H1 (cell line): ENCODE measurements at regions not wholly inside any gene's neighbourhood (a gene's known extent, or its start where the extent isn't known, plus 50 kb on each side); places are given as distances from the start of the nearest gene placed in this dataset.

ENCODE experiments used
- CTCF ChIA-PET: fragments of 300-600 bp; sonication (Branson Sonifier 250); formaldehyde crosslinking; loops from one replicate; lab custom pipeline; 2021; ENCODE audit not compliant: partially characterized antibody; lab: Charles Lee
- POLR2A ChIA-PET: fragments of 300-600 bp; sonication (Branson Sonifier 250); formaldehyde crosslinking; loops from one replicate; lab custom pipeline; 2021; ENCODE audit warnings: inconsistent platforms; ENCODE audit not compliant: partially characterized antibody; lab: Charles Lee
- DNase-seq, 2 experiments: peaks; one replicate each; pipeline versions ENCODE4 v3.0.0 to v3.0.0-alpha.2; 2010 to 2022; ENCODE audit warnings: low spot score in 2 of 2, low read depth in 1 of 2, mixed read lengths in 1 of 2
- FAIRE-seq: peaks from 2 replicates; lab custom pipeline; 2011; peaks lifted over from hg19 to GRCh38; lab: Jason Lieb, UNC
- H2AFZ ChIP-seq: 2 replicates; pipeline ENCODE4 v1.8.1; 2012; ENCODE audit warnings: low read length, inconsistent platforms
- H2AK5ac ChIP-seq: 2 replicates; pipeline ENCODE4 v1.6.1; 2013; ENCODE audit warnings: low read depth, low read length
- H2BK120ac ChIP-seq: replicated peaks from 2 replicates; pipeline ENCODE3; 2013; ENCODE audit warnings: low read depth, low read length, inconsistent platforms
- H2BK12ac ChIP-seq: 2 replicates; pipeline ENCODE4 v1.6.1; 2013; ENCODE audit warnings: low read depth, low read length
- H2BK15ac ChIP-seq: 2 replicates; pipeline ENCODE4 v1.6.1; 2013; ENCODE audit warnings: low read length
- H2BK20ac ChIP-seq: 2 replicates; pipeline ENCODE4 v1.6.1; 2013; ENCODE audit warnings: low read length
- H2BK5ac ChIP-seq: 2 replicates; pipeline ENCODE4 v1.6.1; 2013; ENCODE audit warnings: low read depth, low read length
- H3K14ac ChIP-seq: 2 replicates; pipeline ENCODE4 v1.6.1; 2013; ENCODE audit warnings: inconsistent platforms; ENCODE audit not compliant: insufficient read length
- H3K18ac ChIP-seq: 2 replicates; pipeline ENCODE4 v1.6.1; 2013; ENCODE audit warnings: low read length; ENCODE audit errors: extremely low read depth
- H3K23ac ChIP-seq: 2 replicates; pipeline ENCODE4 v1.6.1; 2013; ENCODE audit warnings: inconsistent platforms; ENCODE audit not compliant: insufficient read length
- H3K23me2 ChIP-seq: 2 replicates; pipeline ENCODE4 v1.6.1; 2013; ENCODE audit warnings: low read depth, low read length
- H3K27ac ChIP-seq: 2 replicates; pipeline ENCODE4 v1.6.1; 2011; ENCODE audit warnings: low read depth, low read length, inconsistent platforms
- H3K27me3 ChIP-seq, 4 experiments: replicated peaks in 1 of 4; 1 replicate in 1 of 4; 2 replicates in 3 of 4; pipeline versions ENCODE4 v1.6.1 to v1.8.1; 2011 to 2013; ENCODE audit warnings: low read length in 3 of 4, mild to moderate bottlenecking in 3 of 4, inconsistent platforms in 2 of 4, mixed read lengths in 2 of 4, moderate library complexity in 1 of 4; ENCODE audit not compliant: control insufficient read depth in 3 of 4, insufficient read depth in 3 of 4; ENCODE audit errors: extremely low read depth in 1 of 4
- H3K36me3 ChIP-seq, 4 experiments: 2 replicates each; pipeline versions ENCODE4 v1.6.1 to v1.8.1; 2011 to 2013; ENCODE audit warnings: mild to moderate bottlenecking in 4 of 4, low read length in 3 of 4, moderate library complexity in 2 of 4, control low read depth in 1 of 4, inconsistent platforms in 1 of 4; ENCODE audit not compliant: insufficient read depth in 4 of 4, control insufficient read depth in 2 of 4
- H3K4ac ChIP-seq: replicated peaks from 2 replicates; pipeline ENCODE3; 2013; ENCODE audit warnings: low read length, low read depth, mixed read lengths, inconsistent platforms; ENCODE audit not compliant: insufficient read length
- H3K4me1 ChIP-seq, 4 experiments: replicated peaks in 1 of 4; 1 replicate in 1 of 4; 2 replicates in 3 of 4; pipeline versions ENCODE4 v1.6.1 to v1.8.1; 2011 to 2013; ENCODE audit warnings: low read length in 3 of 4, inconsistent platforms in 2 of 4, mixed read lengths in 1 of 4; ENCODE audit not compliant: insufficient read depth in 4 of 4, control insufficient read depth in 3 of 4
- H3K4me2 ChIP-seq, 2 experiments: 2 replicates each; pipeline versions ENCODE4 v1.6.1 to v1.8.1; 2011 to 2013; ENCODE audit warnings: low read depth in 2 of 2, low read length in 2 of 2, control low read depth in 1 of 2, inconsistent platforms in 1 of 2, mild to moderate bottlenecking in 1 of 2; ENCODE audit not compliant: insufficient read depth in 1 of 2
- H3K4me3 ChIP-seq, 4 experiments: fragments of 200-600, 300-600 bp in 1 of 4; sonication (generic), shearing (Covaris generic), sonication (Bioruptor Twin) in 1 of 4; 2 replicates each; pipeline versions ENCODE4 v1.5.1 to v1.8.1; 2011 to 2016; ENCODE audit warnings: low read length in 4 of 4, low read depth in 3 of 4, control low read depth in 2 of 4, inconsistent platforms in 2 of 4, mild to moderate bottlenecking in 2 of 4, mixed read lengths in 1 of 4, moderate library complexity in 1 of 4; ENCODE audit not compliant: insufficient read depth in 2 of 4; ENCODE audit errors: extremely low read depth in 1 of 4
- H3K56ac ChIP-seq: replicated peaks from 2 replicates; pipeline ENCODE3; 2013; ENCODE audit warnings: low read depth, mild to moderate bottlenecking, mixed read lengths, low read length, inconsistent platforms; ENCODE audit not compliant: insufficient read length
- H3K79me1 ChIP-seq: 2 replicates; pipeline ENCODE4 v1.6.1; 2013; ENCODE audit warnings: low read depth, low read length, control low read depth
- H3K79me2 ChIP-seq, 2 experiments: 2 replicates each; pipeline versions ENCODE4 v1.6.1 to v1.8.1; 2012 to 2013; ENCODE audit warnings: low read length in 2 of 2, mild to moderate bottlenecking in 2 of 2, inconsistent platforms in 1 of 2; ENCODE audit not compliant: insufficient read depth in 2 of 2, control insufficient read depth in 1 of 2
- H3K9ac ChIP-seq, 4 experiments: replicated peaks in 1 of 4; 1 replicate in 1 of 4; 2 replicates in 3 of 4; pipeline versions ENCODE4 v1.6.1 to v1.8.1; 2011 to 2013; ENCODE audit warnings: low read depth in 3 of 4, low read length in 3 of 4, control low read depth in 2 of 4, mild to moderate bottlenecking in 2 of 4, moderate library complexity in 2 of 4, inconsistent platforms in 1 of 4; ENCODE audit errors: extremely low read depth in 1 of 4
- H3K9me3 ChIP-seq, 2 experiments: 2 replicates each; pipeline versions ENCODE4 v1.6.1 to v1.8.1; 2012 to 2013; ENCODE audit warnings: mild to moderate bottlenecking in 2 of 2, moderate library complexity in 2 of 2, control low read depth in 1 of 2, inconsistent platforms in 1 of 2, low read depth in 1 of 2, low read length in 1 of 2, mixed read lengths in 1 of 2; ENCODE audit not compliant: insufficient read depth in 2 of 2
- H4K20me1 ChIP-seq, 2 experiments: replicated peaks in 1 of 2; 2 replicates each; pipeline versions ENCODE3 to v1.8.1; 2011 to 2013; ENCODE audit warnings: inconsistent platforms in 2 of 2, low read length in 2 of 2, mild to moderate bottlenecking in 1 of 2; ENCODE audit not compliant: insufficient read depth in 2 of 2, control insufficient read depth in 1 of 2
- H4K5ac ChIP-seq: 2 replicates; pipeline ENCODE4 v1.6.1; 2013; ENCODE audit warnings: low read length, low read depth, mixed read lengths, inconsistent platforms; ENCODE audit not compliant: insufficient read length
- H4K8ac ChIP-seq: 2 replicates; pipeline ENCODE4 v1.8.0; 2013; ENCODE audit warnings: mild to moderate bottlenecking, moderate library complexity, low read length, inconsistent platforms; ENCODE audit not compliant: insufficient read depth; ENCODE audit errors: extremely low read depth
- H4K91ac ChIP-seq: replicated peaks from 2 replicates; pipeline ENCODE3; 2013; ENCODE audit warnings: low read length, mixed read lengths, inconsistent platforms; ENCODE audit not compliant: insufficient read length
- ASH2L ChIP-seq: fragments of 200-600, 300-600 bp; sonication (generic); IDR thresholded peaks from one replicate; pipeline ENCODE4 v1.7.1; 2017; ENCODE audit warnings: low read length
- BRCA1 ChIP-seq: IDR thresholded peaks from 2 replicates; pipeline ENCODE4 v1.6.1; 2012; ENCODE audit warnings: low read depth, low read length, improper control_type of control experiment
- CTBP2 ChIP-seq: IDR thresholded peaks from 2 replicates; pipeline ENCODE4 v1.7.0; 2011; ENCODE audit warnings: borderline replicate concordance, mild to moderate bottlenecking, moderate library complexity, mixed read lengths, low read length; ENCODE audit not compliant: insufficient read depth, insufficient read length
- EP300 ChIP-seq, 2 experiments: IDR thresholded peaks; 1 replicate in 1 of 2; 2 replicates in 1 of 2; pipeline ENCODE4 v1.6.1; 2011 to 2012; ENCODE audit warnings: low read depth in 2 of 2, low read length in 2 of 2, mild to moderate bottlenecking in 2 of 2, borderline replicate concordance in 1 of 2, inconsistent platforms in 1 of 2, moderate library complexity in 1 of 2
- EZH2 ChIP-seq: fragments of 200-600 bp; sonication (generic); IDR thresholded peaks from 2 replicates; pipeline ENCODE4 v1.7.1; 2012; ENCODE audit warnings: low read depth, mild to moderate bottlenecking, moderate library complexity, low read length, inconsistent platforms; ENCODE audit not compliant: severe bottlenecking
- JUN ChIP-seq: IDR thresholded peaks from 2 replicates; pipeline ENCODE4 v1.6.1; 2011; ENCODE audit warnings: low read depth, mild to moderate bottlenecking, improper control_type of control experiment, low read length
- KDM1A ChIP-seq: fragments of 200-600, 300-600 bp; sonication (generic); IDR thresholded peaks from 2 replicates; pipeline ENCODE4 v1.7.1; 2016; ENCODE audit warnings: mild to moderate bottlenecking, low read length, borderline replicate concordance
- MAFK ChIP-seq: IDR thresholded peaks from 2 replicates; pipeline ENCODE4 v1.6.1; 2012; ENCODE audit warnings: low read depth, mild to moderate bottlenecking, improper control_type of control experiment, low read length
- NANOG ChIP-seq: IDR thresholded peaks from 2 replicates; pipeline ENCODE4 v1.6.1; 2011; ENCODE audit warnings: low read length, low read depth, mild to moderate bottlenecking, inconsistent platforms; ENCODE audit not compliant: insufficient read depth, poor library complexity, severe bottlenecking
- RFX5 ChIP-seq: IDR thresholded peaks from 2 replicates; pipeline ENCODE4 v1.6.1; 2011; ENCODE audit warnings: low read depth, low read length, improper control_type of control experiment, borderline replicate concordance
- SIX5 ChIP-seq: IDR thresholded peaks from 2 replicates; pipeline ENCODE4 v1.6.1; 2011; ENCODE audit warnings: mild to moderate bottlenecking, low read depth, low read length
- SP2 ChIP-seq: IDR thresholded peaks from 2 replicates; pipeline ENCODE4 v1.6.1; 2012; ENCODE audit warnings: mild to moderate bottlenecking, low read length, inconsistent platforms
- SRF ChIP-seq: IDR thresholded peaks from 2 replicates; pipeline ENCODE4 v1.6.1; 2011; ENCODE audit warnings: mild to moderate bottlenecking, low read depth, low read length, moderate library complexity
- SUZ12 ChIP-seq: fragments of 200-600 bp; sonication (generic); IDR thresholded peaks from 2 replicates; pipeline ENCODE4 v1.6.1; 2012; ENCODE audit warnings: mild to moderate bottlenecking, inconsistent platforms, low read length, moderate library complexity, mixed read lengths
- TBP ChIP-seq: IDR thresholded peaks from 2 replicates; pipeline ENCODE4 v1.6.1; 2011; ENCODE audit warnings: low read depth, low read length, improper control_type of control experiment
- YY1 ChIP-seq: IDR thresholded peaks from 2 replicates; pipeline ENCODE4 v1.6.1; 2011; ENCODE audit warnings: low read depth, mild to moderate bottlenecking, low read length
- WGBS, 2 experiments: shearing (Covaris generic) in 1 of 2; methylation state at CpG; one replicate each; pipeline versions ENCODE4 v1.1.6 to v1.1.7; 2013 to 2015; ENCODE audit warnings: low lambda C conversion rate in 2 of 2, mixed read lengths in 2 of 2, inconsistent platforms in 1 of 2, low coverage in 1 of 2, missing lambda C conversion rate in 1 of 2; ENCODE audit not compliant: insufficient replicate concordance in 2 of 2, insufficient coverage in 1 of 2, insufficient read length in 1 of 2; ENCODE audit errors: extremely low coverage in 1 of 2, missing lambda C conversion rate in 1 of 2; 5-methylcytosine and 5-hydroxymethylcytosine counted together

- Histone ChIP-seq H3K18ac (no peak overlapping the region), H3K23me2 (no peaks in the 10 kb centered on the region), H2BK120ac (no peak overlapping the region), H4K91ac (no peak overlapping the region), H3K14ac (no peak overlapping the region), H3K4me1 (no peaks in the 10 kb centered on the region), H4K8ac (no peak overlapping the region), H3K79me1 (no peaks in the 10 kb centered on the region), H4K20me1 (no peaks in the 10 kb centered on the region), H3K27ac (no peak overlapping the region), H2BK20ac (no peak overlapping the region), H2AFZ (no peak overlapping the region), H4K5ac (no peak overlapping the region), H3K23ac (no peak overlapping the region), H3K27me3 (no peaks in the 10 kb centered on the region), H2BK5ac (no peak overlapping the region), H3K79me2 (no peaks in the 10 kb centered on the region), H3K4me2 (no peak overlapping the region), H3K56ac (no peak overlapping the region), H3K9ac (no peak overlapping the region), H2BK12ac (no peak overlapping the region), H3K36me3 (no peaks in the 10 kb centered on the region), H2AK5ac (no peak overlapping the region), H3K4me3 (no peak overlapping the region), H2BK15ac (no peak overlapping the region), H3K9me3 (no peaks in the 10 kb centered on the region), H3K4ac (no peak overlapping the region)
- FAIRE-seq (no peak), DNase-seq (no peak)
- WGBS, 2 experiments: 90% methylated on average over 3 of the region's 3 CpGs; no CpG with 5 or more reads in 1 of the 2 experiments
- CTCF ChIA-PET: interaction anchor here (0.6 to 1.2 kb wide), 2 partner anchors 13 to 1090 kb away, joined by 3 to 4 read pairs; no protein-coding TSS in a partner anchor
- POLR2A ChIA-PET: no interaction called here
- TF ChIP-seq RFX5: no peak
- no peak for TF ChIP-seq SP2
- no peak for TF ChIP-seq MAFK
- TF ChIP-seq SIX5: no peak
- TF ChIP-seq YY1: no peak
- no peak for TF ChIP-seq ASH2L
- no peak for TF ChIP-seq CTBP2
- no peak for TF ChIP-seq KDM1A
- no peak for TF ChIP-seq JUN
- no peak for TF ChIP-seq SUZ12
- TF ChIP-seq EP300 (IDR thresholded peaks at IDR 0.05; ENCODE audit: borderline replicate concordance in 1 of 2, low read depth in 2 of 2, low read length in 2 of 2): no peak
- no peak for TF ChIP-seq BRCA1
- TF ChIP-seq SRF: no peak
- no peak for TF ChIP-seq TBP
- no peak for TF ChIP-seq NANOG
- TF ChIP-seq EZH2: no peak
Measured at GRCh38 chr4:108416831-108417230, 203.5 kb upstream of the RPL34 start.
